H9 (cell line): ENCODE measurements at regions not wholly inside any gene's neighbourhood (a gene's known extent, or its start where the extent isn't known, plus 50 kb on each side); places are given as distances from the start of the nearest gene placed in this dataset.

ENCODE experiments used
- DNase-seq: peaks from one replicate; pipeline ENCODE4 v3.0.0-alpha.2; 2017
- H2AFZ ChIP-seq: one replicate; pipeline ENCODE4 v1.6.1; 2013; ENCODE audit warnings: mild to moderate bottlenecking, low read length, control low read depth, moderate library complexity
- H2AK5ac ChIP-seq: 2 replicates; pipeline ENCODE4 v1.6.1; 2013; ENCODE audit warnings: low read length, control low read depth, mixed read lengths; ENCODE audit not compliant: insufficient read length
- H2BK120ac ChIP-seq: one replicate; pipeline ENCODE4 v1.6.1; 2013; ENCODE audit warnings: low read depth, mild to moderate bottlenecking, low read length, control low read depth, inconsistent platforms; ENCODE audit not compliant: poor library complexity, severe bottlenecking
- H2BK12ac ChIP-seq: 2 replicates; pipeline ENCODE4 v1.6.1; 2013; ENCODE audit warnings: low read length, control low read depth, mixed read lengths, low read depth; ENCODE audit not compliant: insufficient read length
- H2BK15ac ChIP-seq: 2 replicates; pipeline ENCODE4 v1.6.1; 2013; ENCODE audit warnings: low read depth, low read length, control low read depth
- H2BK20ac ChIP-seq: one replicate; pipeline ENCODE4 v1.6.1; 2013; ENCODE audit warnings: low read depth, mild to moderate bottlenecking, low read length, control low read depth, inconsistent platforms; ENCODE audit not compliant: poor library complexity, severe bottlenecking
- H2BK5ac ChIP-seq: 2 replicates; pipeline ENCODE4 v1.6.1; 2013; ENCODE audit warnings: low read length, control low read depth, mixed read lengths; ENCODE audit not compliant: insufficient read length
- H3K14ac ChIP-seq: 2 replicates; pipeline ENCODE4 v1.6.1; 2013; ENCODE audit warnings: low read length, control low read depth; ENCODE audit not compliant: insufficient read depth
- H3K18ac ChIP-seq: 2 replicates; pipeline ENCODE4 v1.6.1; 2013; ENCODE audit warnings: low read depth, mild to moderate bottlenecking, mixed read lengths, low read length, control low read depth; ENCODE audit not compliant: insufficient read length
- H3K23ac ChIP-seq: 2 replicates; pipeline ENCODE4 v1.6.1; 2013; ENCODE audit warnings: low read length, control low read depth, mixed read lengths, low read depth; ENCODE audit not compliant: insufficient read length
- H3K23me2 ChIP-seq: 2 replicates; pipeline ENCODE4 v1.6.1; 2013; ENCODE audit warnings: low read depth, mild to moderate bottlenecking, mixed read lengths, low read length, control low read depth; ENCODE audit not compliant: insufficient read length, poor library complexity, severe bottlenecking
- H3K27ac ChIP-seq: 2 replicates; pipeline ENCODE4 v1.5.1; 2013; ENCODE audit warnings: low read length, control low read depth, mixed read lengths, low read depth; ENCODE audit not compliant: insufficient read length
- H3K27me3 ChIP-seq: 2 replicates; pipeline ENCODE4 v1.6.1; 2013; ENCODE audit warnings: low read length, control low read depth, inconsistent platforms; ENCODE audit not compliant: insufficient read depth
- H3K4ac ChIP-seq: 2 replicates; pipeline ENCODE4 v1.6.1; 2013; ENCODE audit warnings: low read depth, mild to moderate bottlenecking, control low read depth, inconsistent platforms, low read length, moderate library complexity
- H3K4me1 ChIP-seq: 2 replicates; pipeline ENCODE4 v1.6.1; 2013; ENCODE audit warnings: low read length, control low read depth, inconsistent platforms; ENCODE audit not compliant: insufficient read depth
- H3K4me2 ChIP-seq: 2 replicates; pipeline ENCODE4 v1.6.1; 2013; ENCODE audit warnings: low read length, control low read depth, mixed read lengths; ENCODE audit not compliant: insufficient read length, insufficient read depth
- H3K56ac ChIP-seq: 2 replicates; pipeline ENCODE4 v1.6.1; 2013; ENCODE audit warnings: low read depth, mild to moderate bottlenecking, mixed read lengths, low read length, control low read depth; ENCODE audit not compliant: insufficient read length
- H3K79me1 ChIP-seq: 2 replicates; pipeline ENCODE4 v1.6.1; 2013; ENCODE audit warnings: low read depth, mild to moderate bottlenecking, moderate library complexity, low read length, control low read depth, inconsistent platforms; ENCODE audit not compliant: insufficient read depth, poor library complexity, severe bottlenecking
- H3K79me2 ChIP-seq: 2 replicates; pipeline ENCODE4 v1.6.1; 2013; ENCODE audit warnings: low read length, control low read depth, inconsistent platforms; ENCODE audit not compliant: insufficient read depth
- H3K9ac ChIP-seq: 2 replicates; pipeline ENCODE4 v1.6.1; 2013; ENCODE audit warnings: low read length, control low read depth, mixed read lengths; ENCODE audit not compliant: insufficient read length; ENCODE audit errors: extremely low read depth
- H3K9me3 ChIP-seq: one replicate; pipeline ENCODE4 v1.6.1; 2013; ENCODE audit warnings: low read depth, low read length, inconsistent platforms; ENCODE audit not compliant: control insufficient read depth
- H3T11ph ChIP-seq: one replicate; pipeline ENCODE4 v1.6.1; 2013; ENCODE audit warnings: mild to moderate bottlenecking, low read length, control low read depth, inconsistent platforms
- H4K20me1 ChIP-seq: one replicate; pipeline ENCODE4 v1.6.1; 2013; ENCODE audit not compliant: control insufficient read depth, insufficient read length, insufficient read depth
- H4K5ac ChIP-seq: 2 replicates; pipeline ENCODE4 v1.6.1; 2013; ENCODE audit warnings: low read depth, mild to moderate bottlenecking, mixed read lengths, low read length, control low read depth; ENCODE audit not compliant: insufficient read length
- H4K8ac ChIP-seq: replicated peaks from 2 replicates; pipeline ENCODE4 v1.6.1; 2013; ENCODE audit warnings: low read length, control low read depth, mixed read lengths, low read depth; ENCODE audit not compliant: insufficient read length
- H4K91ac ChIP-seq: 2 replicates; pipeline ENCODE4 v1.6.1; 2013; ENCODE audit warnings: low read depth, mild to moderate bottlenecking, moderate library complexity, mixed read lengths, low read length, control low read depth; ENCODE audit not compliant: insufficient read length
- H3K27ac Mint-ChIP-seq, 3 experiments: 2 replicates in 2 of 3; 3 replicates in 1 of 3; pipeline ENCODE4 v1.8.0; 2020 to 2021; ENCODE audit warnings: mixed read lengths in 3 of 3, mild to moderate bottlenecking in 1 of 3, moderate library complexity in 1 of 3
- H3K27me3 Mint-ChIP-seq: 2 replicates; pipeline ENCODE4 v1.8.0; 2021; ENCODE audit warnings: low read depth, mild to moderate bottlenecking, moderate library complexity, mixed read lengths
- H3K36me3 Mint-ChIP-seq, 3 experiments: 2 replicates in 2 of 3; 3 replicates in 1 of 3; pipeline ENCODE4 v1.8.0; 2020 to 2021; ENCODE audit warnings: low read depth in 3 of 3, mixed read lengths in 3 of 3; ENCODE audit not compliant: insufficient read depth in 1 of 3
- H3K4me1 Mint-ChIP-seq, 2 experiments: 2 replicates each; pipeline ENCODE4 v1.8.0; 2020; ENCODE audit warnings: mixed read lengths in 2 of 2
- H3K4me3 Mint-ChIP-seq, 2 experiments: 2 replicates in 1 of 2; 3 replicates in 1 of 2; pipeline ENCODE4 v1.8.0; 2020 to 2021; ENCODE audit warnings: mild to moderate bottlenecking in 2 of 2, mixed read lengths in 2 of 2, moderate library complexity in 1 of 2
- H3K9me3 Mint-ChIP-seq, 2 experiments: 2 replicates in 1 of 2; 3 replicates in 1 of 2; pipeline ENCODE4 v1.8.0; 2020; ENCODE audit warnings: mild to moderate bottlenecking in 2 of 2, mixed read lengths in 2 of 2, moderate library complexity in 1 of 2
- WGBS: extraction: QIAGEN DNeasy Blood & Tissue Kit; methylation state at CpG from one replicate; pipeline ENCODE4 v1.1.7; 2013; ENCODE audit warnings: missing lambda C conversion rate, low lambda C conversion rate, mixed read lengths; ENCODE audit not compliant: insufficient read length; ENCODE audit errors: extremely low coverage; 5-methylcytosine and 5-hydroxymethylcytosine counted together
- TF ChIP-seq, protein P1 (sequence below): fragments of 200-600 bp; sonication (generic); conservative IDR thresholded peaks from 3 replicates; pipeline ENCODE4 v1.8.0; 2021; ENCODE audit warnings: antibody characterized with exemption, mild to moderate bottlenecking

DNA sequence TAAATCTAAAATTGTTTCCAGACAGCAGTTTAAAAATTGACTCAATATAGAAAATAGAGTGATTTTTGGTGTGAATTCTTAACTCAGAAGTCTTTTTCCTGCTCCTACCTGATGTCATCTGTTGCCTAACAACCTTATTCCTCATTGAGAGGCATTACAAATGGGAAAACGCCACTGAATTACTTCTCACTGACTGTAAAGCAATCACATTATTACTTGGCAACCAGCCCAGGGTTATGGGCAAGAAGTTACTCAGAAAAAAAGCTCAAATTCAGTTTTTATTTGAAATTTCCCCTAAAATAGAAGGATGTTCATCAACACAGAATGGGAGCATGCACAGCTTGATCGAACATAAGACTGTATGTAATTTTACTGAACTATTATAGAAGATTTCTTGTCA is 201.8 kb upstream of the GULP1 start:
- Histone ChIP-seq H3K18ac (no peak overlapping the region), H4K5ac (no peak overlapping the region), H2BK120ac (no peak overlapping the region), H2BK12ac (no peak overlapping the region), H3K27ac (no peak overlapping the region), H2BK15ac (no peak overlapping the region), H4K91ac (no peak overlapping the region), H2BK20ac (no peak overlapping the region), H4K8ac (no peak overlapping the region), H3K4me1 (no peaks in the 10 kb centered on the region), H3K23ac (no peak overlapping the region), H3K27me3 (no peaks in the 10 kb centered on the region), H3T11ph (no peak overlapping the region), H3K4ac (no peak overlapping the region), H3K4me2 (no peak overlapping the region), H3K56ac (no peak overlapping the region), H3K79me1 (no peaks in the 10 kb centered on the region), H2AK5ac (no peak overlapping the region), H3K9ac (no peak overlapping the region), H3K14ac (no peak overlapping the region), H4K20me1 (no peaks in the 10 kb centered on the region), H2BK5ac (no peak overlapping the region), H3K9me3 (no peaks in the 10 kb centered on the region), H3K79me2 (no peaks in the 10 kb centered on the region), H3K23me2 (no peaks in the 10 kb centered on the region), H2AFZ (no peak overlapping the region)
- no peak overlapping the region for H3K27ac Mint-ChIP-seq
- H3K27me3 Mint-ChIP-seq = no peaks in the 10 kb centered on the region
- H3K4me3 Mint-ChIP-seq = no peak overlapping the region
- no CpG with 5 or more reads among the region's 2 CpGs for WGBS
- peaks cover 0 to 5% of the 10 kb centered on the region in 2 experiments; a peak in 2 of 4 replicates for H3K4me1 Mint-ChIP-seq
- TF ChIP-seq, protein P1, sequence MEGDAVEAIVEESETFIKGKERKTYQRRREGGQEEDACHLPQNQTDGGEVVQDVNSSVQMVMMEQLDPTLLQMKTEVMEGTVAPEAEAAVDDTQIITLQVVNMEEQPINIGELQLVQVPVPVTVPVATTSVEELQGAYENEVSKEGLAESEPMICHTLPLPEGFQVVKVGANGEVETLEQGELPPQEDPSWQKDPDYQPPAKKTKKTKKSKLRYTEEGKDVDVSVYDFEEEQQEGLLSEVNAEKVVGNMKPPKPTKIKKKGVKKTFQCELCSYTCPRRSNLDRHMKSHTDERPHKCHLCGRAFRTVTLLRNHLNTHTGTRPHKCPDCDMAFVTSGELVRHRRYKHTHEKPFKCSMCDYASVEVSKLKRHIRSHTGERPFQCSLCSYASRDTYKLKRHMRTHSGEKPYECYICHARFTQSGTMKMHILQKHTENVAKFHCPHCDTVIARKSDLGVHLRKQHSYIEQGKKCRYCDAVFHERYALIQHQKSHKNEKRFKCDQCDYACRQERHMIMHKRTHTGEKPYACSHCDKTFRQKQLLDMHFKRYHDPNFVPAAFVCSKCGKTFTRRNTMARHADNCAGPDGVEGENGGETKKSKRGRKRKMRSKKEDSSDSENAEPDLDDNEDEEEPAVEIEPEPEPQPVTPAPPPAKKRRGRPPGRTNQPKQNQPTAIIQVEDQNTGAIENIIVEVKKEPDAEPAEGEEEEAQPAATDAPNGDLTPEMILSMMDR = no peak
- peaks cover 3 to 11% (median 4%) of the 10 kb centered on the region in 3 experiments; a peak in 4 of 7 replicates for H3K36me3 Mint-ChIP-seq
- H3K9me3 Mint-ChIP-seq = peaks cover 8 to 10% of the 10 kb centered on the region in 2 experiments; a peak in 2 of 5 replicates
- DNase-seq = no peak
